ENCODE measurements at regions not wholly inside any gene's neighbourhood (a gene's known extent, or its start where the extent isn't known, plus 50 kb on each side); places are given as distances from the start of the nearest gene placed in this dataset.

DNA sequence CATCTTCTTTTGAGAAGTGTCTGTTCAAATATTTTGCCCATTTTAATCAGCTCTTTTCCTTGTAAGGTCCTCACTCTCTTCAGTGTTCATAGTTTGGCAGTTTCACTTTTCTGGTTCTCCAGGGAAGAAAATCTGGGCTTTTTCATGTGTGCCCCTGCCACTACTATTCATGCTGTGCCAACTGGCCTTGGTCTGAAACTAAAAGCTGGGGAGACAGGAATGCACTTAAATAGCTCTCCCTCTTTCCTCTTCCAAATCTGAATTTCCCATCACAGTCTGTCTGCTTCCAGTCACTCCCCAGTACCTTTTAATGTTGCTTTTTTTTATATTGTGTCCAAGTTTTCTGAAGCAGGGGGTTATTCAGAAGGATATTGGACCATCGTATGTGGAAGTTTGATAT, 574.3 kb upstream of the POU3F3 start:
- TF ChIP-seq YY1 (IDR thresholded peaks at IDR 0.05; ENCODE audit: insufficient read depth, insufficient read length), result no peak
- TF ChIP-seq ZNF274 (IDR thresholded peaks at IDR 0.05; ENCODE audit: low read depth, low read length), result no peak
- no peak for TF ChIP-seq SUZ12 (IDR thresholded peaks at IDR 0.05; ENCODE audit: extremely low read depth, insufficient read depth, insufficient read length)
